Osteoblast (primary cell): ENCODE measurements at regions not wholly inside any gene's neighbourhood (a gene's known extent, or its start where the extent isn't known, plus 50 kb on each side); places are given as distances from the start of the nearest gene placed in this dataset.

ENCODE experiments used
- DNase-seq: peaks from one replicate; pipeline ENCODE4 v3.0.0; 2011; ENCODE audit warnings: low spot score, mixed read lengths; ENCODE audit not compliant: insufficient read length; ENCODE audit errors: missing footprints
- H2AFZ ChIP-seq: 2 replicates; pipeline ENCODE4 v1.6.0; 2011; ENCODE audit warnings: mild to moderate bottlenecking, low read length
- H3K27ac ChIP-seq: 2 replicates; pipeline ENCODE4 v1.5.1; 2011; ENCODE audit warnings: mild to moderate bottlenecking, low read depth, low read length, moderate library complexity
- H3K27me3 ChIP-seq: 2 replicates; pipeline ENCODE4 v1.6.0; 2012; ENCODE audit warnings: mild to moderate bottlenecking, control low read depth, inconsistent platforms, low read length, moderate library complexity; ENCODE audit not compliant: insufficient read depth
- H3K36me3 ChIP-seq: 2 replicates; pipeline ENCODE4 v1.5.1; 2011; ENCODE audit warnings: mild to moderate bottlenecking, low read length, control low read depth, moderate library complexity; ENCODE audit not compliant: insufficient read depth
- H3K4me1 ChIP-seq: 2 replicates; pipeline ENCODE4 v1.5.1; 2011; ENCODE audit warnings: mild to moderate bottlenecking, low read length, control low read depth, moderate library complexity; ENCODE audit not compliant: insufficient read depth
- H3K4me2 ChIP-seq: 2 replicates; pipeline ENCODE4 v1.6.0; 2011; ENCODE audit warnings: mild to moderate bottlenecking, low read length; ENCODE audit not compliant: insufficient read depth
- H3K4me3 ChIP-seq: fragments of 200-600 bp; sonication (generic); 3 replicates; pipeline ENCODE4 v1.5.1; 2012; ENCODE audit warnings: mild to moderate bottlenecking, low read length, inconsistent platforms; ENCODE audit not compliant: insufficient read depth
- H3K79me2 ChIP-seq: 2 replicates; pipeline ENCODE4 v1.6.0; 2012; ENCODE audit warnings: mild to moderate bottlenecking, low read length, control low read depth, inconsistent platforms; ENCODE audit not compliant: insufficient read depth
- H3K9me3 ChIP-seq: 2 replicates; pipeline ENCODE4 v1.5.1; 2011; ENCODE audit warnings: low read depth, low read length, control low read depth
- H4K20me1 ChIP-seq: 2 replicates; pipeline ENCODE4 v1.6.0; 2012; ENCODE audit warnings: mild to moderate bottlenecking, low read length, control low read depth; ENCODE audit not compliant: insufficient read depth
- CTCF ChIP-seq: IDR thresholded peaks from 2 replicates; pipeline ENCODE4 v1.5.1; 2011; ENCODE audit warnings: mild to moderate bottlenecking, low read depth, low read length, moderate library complexity; ENCODE audit errors: extremely low read depth

GRCh38 chr2:16113568-16113967 lies 173.2 kb downstream of the MYCN start:
- TF ChIP-seq CTCF, result no peak
- H3K79me2 ChIP-seq, result no peaks in the 10 kb centered on the region
- no peaks in the 10 kb centered on the region for H3K27me3 ChIP-seq
- no peak overlapping the region for H2AFZ ChIP-seq
- H3K4me1 ChIP-seq, result no peaks in the 10 kb centered on the region
- no peak overlapping the region for H3K4me3 ChIP-seq
- no peak overlapping the region for H3K4me2 ChIP-seq
- no peaks in the 10 kb centered on the region for H3K9me3 ChIP-seq
- H3K27ac ChIP-seq, result no peak overlapping the region
- H4K20me1 ChIP-seq, result no peaks in the 10 kb centered on the region
- no peaks in the 10 kb centered on the region for H3K36me3 ChIP-seq
- no peak for DNase-seq

- Histone ChIP-seq H3K9me3 (no peaks in the 10 kb centered on the region), H4K20me1 (no peaks in the 10 kb centered on the region), H3K4me3 (no peak overlapping the region), H3K4me2 (no peak overlapping the region), H3K36me3 (no peaks in the 10 kb centered on the region), H3K27ac (no peak overlapping the region), H3K27me3 (no peaks in the 10 kb centered on the region), H3K4me1 (no peaks in the 10 kb centered on the region), H2AFZ (no peak overlapping the region), H3K79me2 (no peaks in the 10 kb centered on the region)
- TF ChIP-seq CTCF, result no peak
- DNase-seq, result no peak
These were observed 172.7 kb downstream of the MYCN start for GRCh38 chr2:16112972-16113560.

- TF ChIP-seq CTCF, result no peak
- Histone ChIP-seq H3K27ac (no peak overlapping the region), H2AFZ (no peak overlapping the region), H4K20me1 (no peaks in the 10 kb centered on the region), H3K9me3 (no peaks in the 10 kb centered on the region), H3K4me2 (no peak overlapping the region), H3K36me3 (no peaks in the 10 kb centered on the region), H3K27me3 (no peaks in the 10 kb centered on the region), H3K4me1 (no peaks in the 10 kb centered on the region), H3K4me3 (no peak overlapping the region), H3K79me2 (no peaks in the 10 kb centered on the region)
- DNase-seq, result no peak
These were observed 172.1 kb downstream of the MYCN start for GRCh38 chr2:16112251-16112971.

- no peaks in the 10 kb centered on the region for H3K4me1 ChIP-seq
- TF ChIP-seq CTCF, result no peak
- DNase-seq, result no peak
- H2AFZ ChIP-seq, result no peak overlapping the region
- no peak overlapping the region for H3K4me2 ChIP-seq
- no peak overlapping the region for H3K27ac ChIP-seq
- no peak overlapping the region for H3K4me3 ChIP-seq
- H3K9me3 ChIP-seq, result no peaks in the 10 kb centered on the region
- no peaks in the 10 kb centered on the region for H4K20me1 ChIP-seq
- H3K36me3 ChIP-seq, result no peaks in the 10 kb centered on the region
- no peaks in the 10 kb centered on the region for H3K27me3 ChIP-seq
- H3K79me2 ChIP-seq, result no peaks in the 10 kb centered on the region
These were observed 171.5 kb downstream of the MYCN start for GRCh38 chr2:16111838-16112210.
